Urinary bladder (tissue), 4 donors: ENCODE measurements at regions not wholly inside any gene's neighbourhood (a gene's known extent, or its start where the extent isn't known, plus 50 kb on each side); places are given as distances from the start of the nearest gene placed in this dataset. TPM values are rescaled to one million over a fixed set of nuclear protein-coding genes. Genes with fewer than 3 reads are reported as not detected.

Experiments used
- DNase-seq: peaks from one replicate; pipeline ENCODE4 v3.0.0-alpha.2; 2015; ENCODE audit errors: extremely low spot score
- H3K27ac ChIP-seq: one replicate; pipeline ENCODE4 v1.5.1; 2013; ENCODE audit warnings: low read depth, mild to moderate bottlenecking, moderate library complexity
- H3K36me3 ChIP-seq: one replicate; pipeline ENCODE4 v1.6.1; 2013; ENCODE audit warnings: mild to moderate bottlenecking, moderate library complexity; ENCODE audit not compliant: insufficient read depth
- H3K4me1 ChIP-seq: one replicate; pipeline ENCODE4 v1.6.1; 2013; ENCODE audit warnings: mild to moderate bottlenecking, moderate library complexity; ENCODE audit not compliant: insufficient read depth
- H3K4me3 ChIP-seq: one replicate; pipeline ENCODE4 v1.5.1; 2013; ENCODE audit warnings: low read depth, low read length
- WGBS: extraction: QIAGEN DNeasy Blood & Tissue Kit; methylation state at CpG from one replicate; pipeline ENCODE4 v1.1.7; 2013; 5-methylcytosine and 5-hydroxymethylcytosine counted together
- small RNA-seq: library from RNA; depleted of rRNA; stranded (forward); fragments of <200 nt; gene quantifications from one replicate; pipeline ENCODE3, GENCODE V24; 2014
- donor health status: healthy with polysubstance abuse.
- donor health status: healthy.

DNA sequence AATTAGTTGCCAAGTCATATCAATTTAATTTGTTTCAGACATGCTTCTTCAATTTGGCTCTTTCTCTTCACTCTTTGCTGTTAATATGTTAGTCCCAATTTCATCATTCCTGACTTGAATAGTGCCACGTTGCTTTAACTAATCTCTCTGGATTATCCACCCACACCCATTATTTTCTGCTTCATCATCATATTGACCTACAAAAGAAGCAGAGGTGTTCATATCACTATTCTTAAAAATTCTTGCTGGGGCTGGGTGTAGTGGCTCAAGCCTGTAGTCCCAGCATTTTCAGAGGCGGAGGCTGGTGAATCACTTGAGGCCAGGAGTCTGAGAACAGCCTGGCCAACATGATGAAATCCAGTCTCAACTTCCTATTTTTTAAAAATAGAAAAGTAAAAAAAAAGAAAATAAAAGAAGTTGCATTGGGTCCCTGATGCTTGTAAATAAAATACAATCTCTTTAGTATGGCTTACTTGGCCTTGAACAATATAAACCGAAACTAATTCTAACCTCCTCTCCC is 65.7 kb upstream of the KCNIP4 start:
- DNase-seq: no peak
- no peaks in the 10 kb centered on the region for H3K4me1 ChIP-seq
- no peak overlapping the region for H3K4me3 ChIP-seq
- H3K27ac ChIP-seq: no peak overlapping the region
- H3K36me3 ChIP-seq: no peaks in the 10 kb centered on the region
- WGBS: 51% methylated on average over 3 of the region's 3 CpGs

GRCh38 chr4:22003878-22004277 is 55.3 kb upstream of the KCNIP4 start:
- no peak for DNase-seq
- no peak overlapping the region for H3K4me3 ChIP-seq
- no peaks in the 10 kb centered on the region for H3K4me1 ChIP-seq
- no peak overlapping the region for H3K27ac ChIP-seq
- no peaks in the 10 kb centered on the region for H3K36me3 ChIP-seq
- 72% methylated on average over 1 of the region's 1 CpG for WGBS

Small RNA genes in the stretch of these regions (small RNA-seq; reads per million reads assigned to genes)
- not detected for gene RNU6-420P
